Thyroid gland (tissue), 4 donors: ENCODE measurements at regions not wholly inside any gene's neighbourhood (a gene's known extent, or its start where the extent isn't known, plus 50 kb on each side); places are given as distances from the start of the nearest gene placed in this dataset.

Source experiments
- DNase-seq, 2 donors: peaks; one replicate each; pipeline ENCODE4 v3.0.0-alpha.2; 2019
- H3K27ac ChIP-seq, 3 donors: fragments of 200-600 bp; sonication (generic); 1 replicate in 2 of 3; 2 replicates in 1 of 3; pipeline ENCODE4 v1.5.1; 2016 to 2019; ENCODE audit warnings: mild to moderate bottlenecking in 1 of 3, moderate library complexity in 1 of 3
- H3K27me3 ChIP-seq: fragments of 200-600 bp; sonication (generic); one replicate; pipeline ENCODE4 v1.5.1; 2019
- H3K36me3 ChIP-seq, 2 donors: fragments of 200-600 bp; sonication (generic); one replicate each; pipeline ENCODE4 v1.5.1; 2016 to 2019
- H3K4me1 ChIP-seq, 2 donors: fragments of 200-600 bp; sonication (generic); one replicate each; pipeline ENCODE4 v1.5.1; 2017 to 2019
- H3K4me3 ChIP-seq, 3 donors: fragments of 200-600 bp; sonication (generic); replicated peaks in 1 of 3; 1 replicate in 2 of 3; 2 replicates in 1 of 3; pipeline ENCODE4 v1.5.1; 2016; ENCODE audit warnings: mild to moderate bottlenecking in 1 of 3
- H3K9me3 ChIP-seq: fragments of 200-600 bp; sonication (generic); one replicate; pipeline ENCODE4 v1.5.1; 2017
- CTCF ChIP-seq, 6 experiments: fragments of 200-600 bp in 3 of 6; fragments of 450-650 bp in 3 of 6; sonication (generic) in 3 of 6; IDR thresholded peaks; one replicate each; pipeline ENCODE4 v1.5.1; 2016 to 2019; ENCODE audit warnings: antibody characterized with exemption in 6 of 6, mild to moderate bottlenecking in 2 of 6, inconsistent platforms in 1 of 6, moderate library complexity in 1 of 6
- POLR2A ChIP-seq, 2 donors: fragments of 450-650 bp; IDR thresholded peaks; one replicate each; pipeline ENCODE4 v1.6.1; 2017; ENCODE audit warnings: antibody characterized with exemption in 2 of 2, mild to moderate bottlenecking in 2 of 2, moderate library complexity in 1 of 2
- WGBS, 2 donors: methylation state at CpG; one replicate each; pipeline ENCODE4 v1.1.5; 2017; 5-methylcytosine and 5-hydroxymethylcytosine counted together
- intact Hi-C: fragments of 100-400 bp; cut with DNase I; formaldehyde crosslinking; loops from one replicate; pipeline ENCODE4 v1.15.1; 2023

GRCh38 chr2:78264130-78264529 lies 742.0 kb upstream of the LRRTM4 start:
- Histone ChIP-seq H3K9me3 (no peaks in the 10 kb centered on the region), H3K36me3 (no peaks in the 10 kb centered on the region), H3K27me3 (no peaks in the 10 kb centered on the region), H3K4me1 (no peaks in the 10 kb centered on the region), H3K4me3 (no peak overlapping the region), H3K27ac (no peak overlapping the region)
- 86 to 88% methylated on average over 2 of the region's 2 CpGs for WGBS, 2 donors
- intact Hi-C loops = no loop called here
- no peak for TF ChIP-seq CTCF (IDR thresholded peaks at IDR 0.05)
- TF ChIP-seq POLR2A (IDR thresholded peaks at IDR 0.05) = no peak
- no peak for DNase-seq

- no peak for DNase-seq
- H3K27ac ChIP-seq = no peak overlapping the region
- TF ChIP-seq POLR2A (IDR thresholded peaks at IDR 0.05) = no peak
- no peak for TF ChIP-seq CTCF (IDR thresholded peaks at IDR 0.05)
- H3K4me3 ChIP-seq = no peak overlapping the region
- H3K9me3 ChIP-seq = no peaks in the 10 kb centered on the region
- intact Hi-C loops = no loop called here
- 90 to 92% methylated on average over 5 of the region's 5 CpGs for WGBS, 2 donors
- H3K27me3 ChIP-seq = no peaks in the 10 kb centered on the region
- H3K4me1 ChIP-seq = no peaks in the 10 kb centered on the region
- H3K36me3 ChIP-seq = no peaks in the 10 kb centered on the region
Observed at GRCh38 chr2:78281164-78281563, 744.3 kb upstream of the REG3G start.

- H3K36me3 ChIP-seq = no peaks in the 10 kb centered on the region
Observed at GRCh38 chr2:78290581-78291214, 734.8 kb upstream of the REG3G start.

GRCh38 chr2:78293768-78294167 lies 731.7 kb upstream of the REG3G start:
- WGBS, 2 donors = 91 to 92% methylated on average over 1 of the region's 1 CpG
- no peaks in the 10 kb centered on the region for H3K36me3 ChIP-seq
- intact Hi-C loops = no loop called here
- no peak overlapping the region for H3K4me3 ChIP-seq
- no peaks in the 10 kb centered on the region for H3K27me3 ChIP-seq
- no peak overlapping the region for H3K27ac ChIP-seq
- no peak for DNase-seq
- TF ChIP-seq POLR2A (IDR thresholded peaks at IDR 0.05) = no peak
- no peak for TF ChIP-seq CTCF (IDR thresholded peaks at IDR 0.05)
- peaks cover 3% of the 10 kb centered on the region for H3K9me3 ChIP-seq
- H3K4me1 ChIP-seq = no peaks in the 10 kb centered on the region

More at GRCh38 chr2:78290581-78291214, 734.8 kb upstream of the REG3G start:
- TF ChIP-seq CTCF (IDR thresholded peaks at IDR 0.05) (no peak), POLR2A (IDR thresholded peaks at IDR 0.05) (no peak)
- peaks cover 3% of the 10 kb centered on the region for H3K9me3 ChIP-seq
- intact Hi-C loops = no loop called here
- WGBS, 2 donors = 91 to 92% methylated on average over 3 of the region's 3 CpGs
- DNase-seq = no peak
- no peaks in the 10 kb centered on the region for H3K4me1 ChIP-seq
- no peak overlapping the region for H3K4me3 ChIP-seq
- no peaks in the 10 kb centered on the region for H3K27me3 ChIP-seq
- no peak overlapping the region for H3K27ac ChIP-seq

- TF ChIP-seq CTCF (IDR thresholded peaks at IDR 0.05) = no peak
- no peak for TF ChIP-seq POLR2A (IDR thresholded peaks at IDR 0.05)
- H3K36me3 ChIP-seq = no peaks in the 10 kb centered on the region
- WGBS, 2 donors = 58 to 61% methylated on average over 6 of the region's 6 CpGs
- no peak for DNase-seq
- no peak overlapping the region for H3K27ac ChIP-seq
- intact Hi-C loops = no loop called here
- no peak overlapping the region for H3K4me3 ChIP-seq
- no peaks in the 10 kb centered on the region for H3K9me3 ChIP-seq
- no peaks in the 10 kb centered on the region for H3K27me3 ChIP-seq
- H3K4me1 ChIP-seq = no peaks in the 10 kb centered on the region
Observed at GRCh38 chr2:78301166-78301789, 724.2 kb upstream of the REG3G start.
